Heart left ventricle (tissue), 16 donors: ENCODE measurements at regions not wholly inside any gene's neighbourhood (a gene's known extent, or its start where the extent isn't known, plus 50 kb on each side); places are given as distances from the start of the nearest gene placed in this dataset.
"Not testable (repeated sequence)": the region's sequence is repeated elsewhere in the genome, so short reads cannot be mapped to it uniquely, and the experiment has no call there.

Source experiments
- ATAC-seq, 4 donors: fragments of 200-7000 bp; cut with Tn5 transposase; one replicate each; pipeline ENCODE4 v1.9.1; 2020 to 2022; ENCODE audit warnings: moderate library complexity in 4 of 4, mild to moderate bottlenecking in 3 of 4, moderate number of reproducible peaks in 1 of 4
- DNase-seq, 5 donors: peaks; one replicate each; pipeline ENCODE4 v3.0.0-alpha.2; 2020
- H3K27ac ChIP-seq, 12 donors: fragments of 200-600 bp; sonication (generic) in 4 of 12; one replicate each; pipeline versions ENCODE4 v1.5.0 to v1.8.0; 2016 to 2022; ENCODE audit warnings: mild to moderate bottlenecking in 2 of 12
- H3K27me3 ChIP-seq, 9 donors: fragments of 200-600 bp; sonication (generic) in 2 of 9; one replicate each; pipeline versions ENCODE4 v1.5.1 to v1.8.0; 2016 to 2022; ENCODE audit warnings: mild to moderate bottlenecking in 3 of 9
- H3K36me3 ChIP-seq, 9 donors: fragments of 200-600 bp; sonication (generic) in 2 of 9; one replicate each; pipeline versions ENCODE4 v1.5.0 to v1.8.0; 2018 to 2022; ENCODE audit warnings: mild to moderate bottlenecking in 2 of 9
- H3K4me1 ChIP-seq, 12 donors: fragments of 200-600 bp; sonication (generic) in 4 of 12; one replicate each; pipeline versions ENCODE4 v1.5.0 to v1.8.0; 2016 to 2022; ENCODE audit warnings: mild to moderate bottlenecking in 3 of 12
- H3K4me3 ChIP-seq, 12 donors: fragments of 200-600 bp; sonication (generic) in 4 of 12; one replicate each; pipeline versions ENCODE4 v1.5.0 to v1.8.0; 2017 to 2022; ENCODE audit warnings: mild to moderate bottlenecking in 9 of 12, moderate library complexity in 4 of 12
- H3K9me3 ChIP-seq, 12 donors: fragments of 200-600 bp; sonication (generic) in 4 of 12; one replicate each; pipeline versions ENCODE4 v1.5.0 to v1.8.0; 2016 to 2022; ENCODE audit warnings: mild to moderate bottlenecking in 1 of 12
- CTCF ChIP-seq, 12 donors: fragments of 200-600 bp; sonication (generic) in 4 of 12; IDR thresholded peaks; one replicate each; pipeline versions ENCODE4 v1.5.0 to v1.8.0; 2018 to 2022; ENCODE audit warnings: antibody characterized with exemption in 12 of 12, mild to moderate bottlenecking in 5 of 12
- POLR2A ChIP-seq, 2 donors: fragments of 450-650 bp; IDR thresholded peaks; one replicate each; pipeline ENCODE4 v1.6.1; 2017; ENCODE audit warnings: antibody characterized with exemption in 2 of 2, mild to moderate bottlenecking in 2 of 2, moderate library complexity in 2 of 2
- WGBS, 4 donors: extraction: QIAGEN DNeasy Blood & Tissue Kit in 2 of 4; methylation state at CpG; one replicate each; pipeline versions ENCODE4 v1.1.5 to v1.1.7; 2013 to 2018; 5-methylcytosine and 5-hydroxymethylcytosine counted together
- intact Hi-C, 10 donors: fragments of 100-400 bp; cut with DNase I; formaldehyde crosslinking; loops; one replicate each; pipeline versions ENCODE4 v1.11.1 to v1.14.2; 2022
- donor health status: ischemic (EF 13 %, LVEDD 7.1; RV severe dilation, severe dysfunction).
- donor health status: healthy with polysubstance abuse.
- donor health status: DM: no; HTN: yes; CAD: no.
- donor health status: DM: no; HTN: no; CAD: no.
- donor health status: ischemic (EF 25% LVEDD 6.9; RV normal size, moderate dysfunction).
- donor health status: ischemic (EF 25% LVEDD 5.7; RV mildly dilated, moderate dysfunction).
- donor health status: healthy.
- donor health status: DM: yes; HTN: yes; CAD: no.
- donor health status: ischemic (EF 35%, LVEDD 5.7; RV mildly dilated, moderate dysfunction).
- donor health status: nonischemic (EF 11% LVEDD 7.7; RV severe dilation, severe dysfunction).
- donor health status: DM: yes; HTN: yes; CAD: no.
- donor health status: PGD.
- donor health status: ischemic (EF 29% LVEDD 5.4; RV normal size, mild dysfunction).
- donor health status: nonischemic (EF 23%, LVEDD 6.1; RV moderate dilation, normal function).

GRCh38 chr4:84110040-84110439 lies 389.1 kb downstream of the NKX6-1 start:
- Histone ChIP-seq H3K27ac (no peak overlapping the region), H3K4me1 (no peaks in the 10 kb centered on the region), H3K9me3 (peaks cover 0 to 15% (median 8%) of the 10 kb centered on the region in 12 donors), H3K27me3 (no peaks in the 10 kb centered on the region), H3K4me3 (no peak overlapping the region), H3K36me3 (no peaks in the 10 kb centered on the region)
- intact Hi-C loops: no loop called here
- 37 to 52% (median 45%) methylated on average over 1 of the region's 1 CpG for WGBS, 4 donors
- no peak for TF ChIP-seq CTCF (IDR thresholded peaks at IDR 0.05)
- no peak for TF ChIP-seq POLR2A (IDR thresholded peaks at IDR 0.05)
- DNase-seq (no peak), ATAC-seq (no peak)

- H3K4me1 ChIP-seq, DNase-seq, intact Hi-C loops, ATAC-seq, H3K36me3 ChIP-seq, H3K27ac ChIP-seq, H3K4me3 ChIP-seq, H3K27me3 ChIP-seq: not testable (repeated sequence)
- WGBS, 4 donors: 74 to 79% (median 77%) methylated on average over 9 of the region's 9 CpGs
- peaks cover 0 to 12% (median 0%) of the 10 kb centered on the region in 12 donors for H3K9me3 ChIP-seq
These were observed 397.2 kb downstream of the NKX6-1 start for GRCh38 chr4:84101653-84102625.

- ATAC-seq (no peak), DNase-seq (no peak)
- no peaks in the 10 kb centered on the region for H3K27me3 ChIP-seq
- H3K36me3 ChIP-seq: no peaks in the 10 kb centered on the region
- intact Hi-C loops: no loop called here
- no peak overlapping the region for H3K4me3 ChIP-seq
- no peak overlapping the region for H3K27ac ChIP-seq
- WGBS, 4 donors: 56 to 71% (median 66%) methylated on average over 4 of the region's 4 CpGs
- TF ChIP-seq POLR2A (IDR thresholded peaks at IDR 0.05) (no peak), CTCF (IDR thresholded peaks at IDR 0.05) (no peak)
- peaks cover 0 to 12% (median 0%) of the 10 kb centered on the region in 12 donors for H3K9me3 ChIP-seq
- no peaks in the 10 kb centered on the region for H3K4me1 ChIP-seq
These were observed 399.0 kb downstream of the NKX6-1 start for GRCh38 chr4:84100071-84100470.

DNA sequence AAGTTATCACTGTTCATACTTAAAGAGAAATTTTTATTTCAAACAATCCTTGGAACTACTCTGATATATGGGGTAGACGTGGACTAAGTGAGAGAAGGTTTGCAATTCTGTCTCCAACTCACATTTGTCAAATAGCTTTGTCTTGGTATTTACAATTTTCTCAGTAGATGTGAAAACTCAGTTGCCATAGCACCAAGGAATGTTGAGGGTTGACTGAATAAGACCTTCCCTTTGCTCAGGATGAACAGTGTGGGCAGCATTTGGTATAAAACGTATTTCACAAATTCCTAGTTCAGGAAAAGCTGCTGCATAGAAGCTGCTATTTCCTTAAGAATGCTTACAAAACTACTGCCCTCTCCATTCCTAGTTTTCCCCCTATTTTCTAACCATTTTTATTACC lies 399.5 kb downstream of the NKX6-1 start:
- Histone ChIP-seq H3K9me3 (peaks cover 0 to 12% (median 0%) of the 10 kb centered on the region in 12 donors), H3K27ac (no peak overlapping the region), H3K27me3 (no peaks in the 10 kb centered on the region), H3K4me1 (no peaks in the 10 kb centered on the region), H3K36me3 (no peaks in the 10 kb centered on the region), H3K4me3 (no peak overlapping the region)
- DNase-seq (no peak), ATAC-seq (no peak)
- intact Hi-C loops: no loop called here
- WGBS, 4 donors: 40 to 59% (median 51%) methylated on average over 2 of the region's 2 CpGs
- TF ChIP-seq CTCF (IDR thresholded peaks at IDR 0.05) (no peak), POLR2A (IDR thresholded peaks at IDR 0.05) (no peak)
